GM21526 (cell line): ENCODE measurements at regions not wholly inside any gene's neighbourhood (a gene's known extent, or its start where the extent isn't known, plus 50 kb on each side); places are given as distances from the start of the nearest gene placed in this dataset.

Source experiments
- ATAC-seq: cut with Tn5 transposase; IDR thresholded peaks from one replicate; pipeline ENCODE4 v1.9.1; 2021; ENCODE audit warnings: moderate library complexity; ENCODE audit not compliant: unreplicated experiment, low FRiP score

GRCh38 chr18:78587626-78588600 lies 391.7 kb upstream of the SALL3 start:
- no peak for ATAC-seq

GRCh38 chr18:78589916-78590437 lies 389.6 kb upstream of the SALL3 start:
- ATAC-seq, result no peak

- ATAC-seq, result no peak
These were observed 384.2 kb upstream of the SALL3 start for GRCh38 chr18:78595453-78595852.

GRCh38 chr18:78595924-78596573 lies 383.6 kb upstream of the SALL3 start:
- ATAC-seq, result no peak

GRCh38 chr18:78596794-78597345 lies 382.7 kb upstream of the SALL3 start:
- ATAC-seq, result no peak

GRCh38 chr18:78601349-78601748 lies 378.3 kb upstream of the SALL3 start:
- no peak for ATAC-seq

GRCh38 chr18:78601923-78602322 lies 377.7 kb upstream of the SALL3 start:
- no peak for ATAC-seq

GRCh38 chr18:78602430-78602829 lies 377.2 kb upstream of the SALL3 start:
- no peak for ATAC-seq

- ATAC-seq, result no peak
These were observed 376.3 kb upstream of the SALL3 start for GRCh38 chr18:78603102-78603983.

- ATAC-seq, result no peak
These were observed 374.4 kb upstream of the SALL3 start for GRCh38 chr18:78605255-78605654.

- ATAC-seq, result no peak
These were observed 372.4 kb upstream of the SALL3 start for GRCh38 chr18:78607221-78607620.

- ATAC-seq, result no peak
These were observed 371.8 kb upstream of the SALL3 start for GRCh38 chr18:78607784-78608183.

- no peak for ATAC-seq
These were observed 369.4 kb upstream of the SALL3 start for GRCh38 chr18:78610179-78610578.

- no peak for ATAC-seq
These were observed 368.3 kb upstream of the SALL3 start for GRCh38 chr18:78611201-78611800.

- no peak for ATAC-seq
These were observed 367.7 kb upstream of the SALL3 start for GRCh38 chr18:78611869-78612268.

- ATAC-seq, result no peak
These were observed 367.3 kb upstream of the SALL3 start for GRCh38 chr18:78612318-78612717.

GRCh38 chr18:78612801-78613200 lies 366.8 kb upstream of the SALL3 start:
- no peak for ATAC-seq

GRCh38 chr18:78618726-78619125 lies 360.9 kb upstream of the SALL3 start:
- no peak for ATAC-seq

GRCh38 chr18:78619854-78620253 lies 359.8 kb upstream of the SALL3 start:
- ATAC-seq, result no peak

- ATAC-seq, result no peak
These were observed 359.3 kb upstream of the SALL3 start for GRCh38 chr18:78620326-78620725.
